RWPE1 (cell line): ENCODE measurements at regions not wholly inside any gene's neighbourhood (a gene's known extent, or its start where the extent isn't known, plus 50 kb on each side); places are given as distances from the start of the nearest gene placed in this dataset.
A peak's percentile ranks its signal among the peaks of the same experiment; 100 is the strongest.

Experiments used
- CTCF ChIA-PET: fragments of 350-600 bp; sonication (Branson Sonifier 250); formaldehyde crosslinking; extraction: SDS; loops from one replicate; lab custom pipeline; 2021; lab: Yijun Ruan, JAX
- POLR2A ChIA-PET: fragments of 400-600 bp; formaldehyde crosslinking; extraction: SDS; loops from one replicate; lab custom pipeline; 2020; ENCODE audit warnings: antibody characterized with exemption; ENCODE audit not compliant: low non-redundant PET; lab: Yijun Ruan, JAX
- DNase-seq: peaks from one replicate; pipeline ENCODE4 v3.0.0; 2012; ENCODE audit warnings: low spot score
- H3K27ac ChIP-seq: fragments of 450-650 bp; 2 replicates; pipeline ENCODE4 v1.5.1; 2017
- TF ChIP-seq, protein P1 (sequence below): fragments of 450-650 bp; conservative IDR thresholded peaks from 2 replicates; pipeline ENCODE4 v1.5.1; 2017; ENCODE audit warnings: low read depth, mild to moderate bottlenecking

GRCh38 chr18:8944871-8945245 lies 157.6 kb upstream of the NDUFV2 start:
- POLR2A ChIA-PET, result no interaction called here
- TF ChIP-seq, protein P1, sequence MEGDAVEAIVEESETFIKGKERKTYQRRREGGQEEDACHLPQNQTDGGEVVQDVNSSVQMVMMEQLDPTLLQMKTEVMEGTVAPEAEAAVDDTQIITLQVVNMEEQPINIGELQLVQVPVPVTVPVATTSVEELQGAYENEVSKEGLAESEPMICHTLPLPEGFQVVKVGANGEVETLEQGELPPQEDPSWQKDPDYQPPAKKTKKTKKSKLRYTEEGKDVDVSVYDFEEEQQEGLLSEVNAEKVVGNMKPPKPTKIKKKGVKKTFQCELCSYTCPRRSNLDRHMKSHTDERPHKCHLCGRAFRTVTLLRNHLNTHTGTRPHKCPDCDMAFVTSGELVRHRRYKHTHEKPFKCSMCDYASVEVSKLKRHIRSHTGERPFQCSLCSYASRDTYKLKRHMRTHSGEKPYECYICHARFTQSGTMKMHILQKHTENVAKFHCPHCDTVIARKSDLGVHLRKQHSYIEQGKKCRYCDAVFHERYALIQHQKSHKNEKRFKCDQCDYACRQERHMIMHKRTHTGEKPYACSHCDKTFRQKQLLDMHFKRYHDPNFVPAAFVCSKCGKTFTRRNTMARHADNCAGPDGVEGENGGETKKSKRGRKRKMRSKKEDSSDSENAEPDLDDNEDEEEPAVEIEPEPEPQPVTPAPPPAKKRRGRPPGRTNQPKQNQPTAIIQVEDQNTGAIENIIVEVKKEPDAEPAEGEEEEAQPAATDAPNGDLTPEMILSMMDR, result no peak
- no peak for DNase-seq
- CTCF ChIA-PET, result no interaction called here
- peak overlapping the region; percentile 34; the same call in 1 of the 2 replicates for H3K27ac ChIP-seq

GRCh38 chr18:8945514-8945913 lies 157.0 kb upstream of the NDUFV2 start:
- H3K27ac ChIP-seq, result peak overlapping the region; percentile 34; the same call in 1 of the 2 replicates
- ChIA-PET CTCF (no interaction called here), POLR2A (no interaction called here)
- TF ChIP-seq, protein P1, result no peak
- DNase-seq, result no peak

GRCh38 chr18:8946066-8946838 lies 156.2 kb upstream of the NDUFV2 start:
- TF ChIP-seq, protein P1, result no peak
- peak; percentile 64 for DNase-seq
- ChIA-PET POLR2A (no interaction called here), CTCF (no interaction called here)
- no peak overlapping the region; the same call in 1 of the 2 replicates for H3K27ac ChIP-seq

DNA sequence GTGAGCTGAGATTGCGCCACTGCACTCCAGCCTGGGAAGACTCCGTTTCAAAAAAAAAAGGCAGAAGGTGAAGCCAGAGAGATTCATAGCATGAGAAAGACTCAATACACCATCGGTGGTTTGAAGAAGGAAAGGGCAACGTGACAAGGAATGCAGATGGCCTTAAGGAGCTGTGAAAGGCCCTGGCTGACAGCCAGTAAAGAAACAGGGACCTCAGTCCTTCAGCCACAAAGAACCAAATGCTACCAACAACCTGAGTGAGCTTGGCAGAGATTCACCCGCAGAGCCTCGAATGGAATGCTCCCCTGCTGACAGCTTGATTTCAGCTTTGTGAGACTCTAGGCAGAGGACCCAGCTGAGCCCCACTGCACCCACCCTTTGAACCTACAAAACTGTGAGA lies 154.9 kb upstream of the NDUFV2 start:
- peak overlapping the region; percentile 85 for H3K27ac ChIP-seq
- ChIA-PET POLR2A (no interaction called here), CTCF (no interaction called here)
- DNase-seq, result no peak
- TF ChIP-seq, protein P1, result no peak

DNA sequence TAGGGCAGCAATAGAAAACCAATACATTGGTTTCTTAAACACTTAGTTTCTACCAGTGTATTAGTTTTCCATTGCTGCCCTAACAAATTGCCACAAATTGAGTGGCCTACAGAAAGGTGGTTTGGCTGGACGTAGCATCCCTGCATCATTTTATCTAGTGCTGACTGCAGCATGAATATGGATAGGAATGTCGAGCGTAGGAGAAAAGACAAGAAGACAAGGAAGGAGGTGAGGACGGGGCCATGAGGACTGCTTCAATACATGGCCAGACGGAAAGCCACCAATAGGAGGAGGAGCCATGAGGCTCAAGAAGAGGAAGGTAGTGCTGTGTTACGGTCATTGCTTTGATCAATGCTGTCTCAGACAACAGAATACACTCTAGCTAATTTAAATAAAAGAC lies 154.5 kb upstream of the NDUFV2 start:
- ChIA-PET POLR2A (no interaction called here), CTCF (interaction anchor here (1.3 to 1.5 kb wide), 2 partner anchors 34 to 251 kb away, joined by 5 to 6 read pairs; no protein-coding TSS in a partner anchor)
- no peak for DNase-seq
- TF ChIP-seq, protein P1, result no peak
- peak overlapping the region; percentile 85 for H3K27ac ChIP-seq

- TF ChIP-seq, protein P1, result no peak
- peak; percentile 86 for DNase-seq
- ChIA-PET CTCF (interaction anchor here (1.3 to 1.5 kb wide), 3 partner anchors 33 to 252 kb away, joined by 4 to 6 read pairs (median 5); no protein-coding TSS in a partner anchor), POLR2A (no interaction called here)
- H3K27ac ChIP-seq, result peak overlapping the region; percentile 85
Measured at GRCh38 chr18:8948471-8949149, 153.9 kb upstream of the NDUFV2 start.
